OCI-LY7 (cell line): ENCODE measurements at regions not wholly inside any gene's neighbourhood (a gene's known extent, or its start where the extent isn't known, plus 50 kb on each side); places are given as distances from the start of the nearest gene placed in this dataset.

Experiments
- CTCF ChIP-seq: fragments of 200-600 bp; sonication (generic); conservative IDR thresholded peaks from 2 replicates; pipeline ENCODE4 v1.5.1; 2014; ENCODE audit warnings: mild to moderate bottlenecking, antibody characterized with exemption, low read length, moderate library complexity, mixed read lengths
- EZH2phosphoT487 ChIP-seq: fragments of 200-600 bp; sonication (generic); IDR thresholded peaks from 2 replicates; pipeline ENCODE4 v1.6.1; 2018; ENCODE audit warnings: low read depth, borderline replicate concordance, mild to moderate bottlenecking, mixed run types, antibody characterized with exemption, low read length, moderate library complexity, mixed read lengths

DNA sequence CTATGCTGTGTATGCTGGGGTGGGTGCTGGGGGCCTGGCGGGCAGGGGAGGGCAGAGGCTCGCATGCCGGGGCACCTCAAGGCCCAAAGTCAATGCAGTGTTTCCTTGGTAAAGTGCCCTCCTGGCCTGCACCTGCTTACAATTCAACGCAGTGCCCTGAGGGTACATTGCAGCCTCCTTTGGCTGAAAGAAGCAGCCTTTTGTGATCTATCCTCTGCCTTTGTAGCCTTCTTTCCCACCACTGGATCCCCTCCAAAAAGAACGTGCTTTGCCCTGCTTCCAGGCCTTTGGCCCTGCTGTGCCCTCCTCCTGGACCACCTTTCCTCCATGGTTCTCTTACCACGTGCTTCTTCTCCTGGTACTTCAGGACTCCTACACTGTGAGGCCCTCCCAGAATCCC lies 113.6 kb upstream of the PTPN1 start:
- TF ChIP-seq CTCF = no peak
- TF ChIP-seq EZH2phosphoT487 = no peak
